22Rv1 (cell line): ENCODE measurements at regions not wholly inside any gene's neighbourhood (a gene's known extent, or its start where the extent isn't known, plus 50 kb on each side); places are given as distances from the start of the nearest gene placed in this dataset.

Experiments used
- H3K27ac ChIP-seq: fragments of 450-650 bp; 2 replicates; pipeline ENCODE4 v1.5.1; 2017
- CTCF ChIP-seq: fragments of 450-650 bp; IDR thresholded peaks from 2 replicates; pipeline ENCODE4 v1.5.1; 2017; ENCODE audit warnings: mild to moderate bottlenecking
- ZFX ChIP-seq: fragments of 450-650 bp; IDR thresholded peaks from 2 replicates; pipeline ENCODE4 v1.6.1; 2017; ENCODE audit warnings: antibody characterized with exemption, borderline replicate concordance

- no peak overlapping the region for H3K27ac ChIP-seq
- TF ChIP-seq ZFX (no peak), CTCF (no peak)
These were observed 281.1 kb upstream of the CXADR start for GRCh38 chr21:17231771-17232170.

GRCh38 chr21:17238468-17238867 is 274.4 kb upstream of the CXADR start:
- TF ChIP-seq ZFX, result no peak
- TF ChIP-seq CTCF, result no peak
- H3K27ac ChIP-seq, result no peak overlapping the region

GRCh38 chr21:17250778-17251241 is 262.0 kb upstream of the CXADR start:
- TF ChIP-seq CTCF, result no peak
- no peak for TF ChIP-seq ZFX
- H3K27ac ChIP-seq, result no peak overlapping the region

GRCh38 chr21:17257784-17258183 is 255.1 kb upstream of the CXADR start:
- no peak overlapping the region for H3K27ac ChIP-seq
- no peak for TF ChIP-seq CTCF

GRCh38 chr21:17264182-17264581 is 248.7 kb upstream of the CXADR start:
- no peak overlapping the region for H3K27ac ChIP-seq
- TF ChIP-seq ZFX (no peak), CTCF (no peak)

- TF ChIP-seq CTCF (no peak), ZFX (no peak)
- H3K27ac ChIP-seq, result peak overlapping the region; percentile 22
These were observed 243.1 kb upstream of the CXADR start for GRCh38 chr21:17269760-17270159.

- TF ChIP-seq ZFX, result no peak
- TF ChIP-seq CTCF, result peak; percentile 71
- peak overlapping the region; percentile 22 for H3K27ac ChIP-seq
These were observed 242.6 kb upstream of the CXADR start for GRCh38 chr21:17270229-17270628.
